ENCODE measurements at regions not wholly inside any gene's neighbourhood (a gene's known extent, or its start where the extent isn't known, plus 50 kb on each side); places are given as distances from the start of the nearest gene placed in this dataset.
A peak's percentile ranks its signal among the peaks of the same experiment; 100 is the strongest.

- Histone ChIP-seq H3K36me3 (no peaks in the 10 kb centered on the region), H3K9me3 (peaks cover 0 to 3% (median 0%) of the 10 kb centered on the region in 4 donors), H3K27me3 (no peaks in the 10 kb centered on the region), H3K4me3 (no peak overlapping the region), H3K27ac (peak overlapping the region in 1 of 4 donors; percentile 80), H3K4me1 (no peaks in the 10 kb centered on the region)
- WGBS, 2 donors, result 98% methylated on average over 1 of the region's 1 CpG
- intact Hi-C loops (cut with DNase I), result no loop called here
- TF ChIP-seq EP300 (IDR thresholded peaks at IDR 0.05), result no peak
- no peak for TF ChIP-seq POLR2A (IDR thresholded peaks at IDR 0.05)
- TF ChIP-seq POLR2AphosphoS5 (IDR thresholded peaks at IDR 0.05), result no peak
- TF ChIP-seq CTCF (IDR thresholded peaks at IDR 0.05), result no peak
- no peak for DNase-seq
These were observed 168.5 kb downstream of the CAPZA3 start for GRCh38 chr12:18906395-18906794.

- H3K27ac ChIP-seq, result peak overlapping the region in 2 of 4 donors; percentile 25 to 80
- no peaks in the 10 kb centered on the region for H3K27me3 ChIP-seq
- H3K4me3 ChIP-seq, result no peak overlapping the region
- DNase-seq, result no peak
- TF ChIP-seq POLR2AphosphoS5 (IDR thresholded peaks at IDR 0.05), result no peak
- TF ChIP-seq POLR2A (IDR thresholded peaks at IDR 0.05), result no peak
- TF ChIP-seq EP300 (IDR thresholded peaks at IDR 0.05), result no peak
- TF ChIP-seq CTCF (IDR thresholded peaks at IDR 0.05), result no peak
- WGBS, 2 donors, result 92 to 93% methylated on average over 5 of the region's 5 CpGs
- H3K4me1 ChIP-seq, result no peaks in the 10 kb centered on the region
- peaks cover 0 to 3% (median 0%) of the 10 kb centered on the region in 4 donors for H3K9me3 ChIP-seq
- intact Hi-C loops (cut with DNase I), result no loop called here
- no peaks in the 10 kb centered on the region for H3K36me3 ChIP-seq
These were observed 169.2 kb downstream of the CAPZA3 start for GRCh38 chr12:18907127-18907526.

GRCh38 chr12:18907728-18908127, 169.8 kb downstream of the CAPZA3 start:
- no peak for TF ChIP-seq CTCF (IDR thresholded peaks at IDR 0.05)
- TF ChIP-seq EP300 (IDR thresholded peaks at IDR 0.05), result no peak
- no peak for TF ChIP-seq POLR2A (IDR thresholded peaks at IDR 0.05)
- peak in 1 of 4 donors; percentile 17 for TF ChIP-seq POLR2AphosphoS5 (IDR thresholded peaks at IDR 0.05)
- no peaks in the 10 kb centered on the region for H3K36me3 ChIP-seq
- H3K9me3 ChIP-seq, result peaks cover 0 to 5% (median 0%) of the 10 kb centered on the region in 4 donors
- no peak for DNase-seq
- intact Hi-C loops (cut with DNase I), result no loop called here
- H3K27me3 ChIP-seq, result no peaks in the 10 kb centered on the region
- no peak overlapping the region for H3K4me3 ChIP-seq
- H3K27ac ChIP-seq, result peak overlapping the region in 2 of 4 donors; percentile 52 to 80
- no peaks in the 10 kb centered on the region for H3K4me1 ChIP-seq
- 87% methylated on average over 7 of the region's 7 CpGs for WGBS, 2 donors

GRCh38 chr12:18908191-18908590, 170.3 kb downstream of the CAPZA3 start:
- H3K27me3 ChIP-seq, result no peaks in the 10 kb centered on the region
- H3K9me3 ChIP-seq, result peaks cover 0 to 5% (median 0%) of the 10 kb centered on the region in 4 donors
- H3K4me3 ChIP-seq, result no peak overlapping the region
- TF ChIP-seq CTCF (IDR thresholded peaks at IDR 0.05) (no peak), POLR2AphosphoS5 (IDR thresholded peaks at IDR 0.05) (no peak), EP300 (IDR thresholded peaks at IDR 0.05) (no peak), POLR2A (IDR thresholded peaks at IDR 0.05) (no peak)
- H3K36me3 ChIP-seq, result no peaks in the 10 kb centered on the region
- 85 to 89% methylated on average over 4 of the region's 4 CpGs for WGBS, 2 donors
- no peaks in the 10 kb centered on the region for H3K4me1 ChIP-seq
- peak overlapping the region in 2 of 4 donors; percentile 52 to 80 for H3K27ac ChIP-seq
- intact Hi-C loops (cut with DNase I), result no loop called here
- DNase-seq, result peak; percentile 61

GRCh38 chr12:18919871-18920511, 182.1 kb downstream of the CAPZA3 start:
- no peak for DNase-seq
- intact Hi-C loops (cut with DNase I), result no loop called here

More at GRCh38 chr12:18919871-18920511, 182.1 kb downstream of the CAPZA3 start:
- Histone ChIP-seq H3K27ac (no peak overlapping the region), H3K9me3 (no peaks in the 10 kb centered on the region), H3K4me1 (no peaks in the 10 kb centered on the region), H3K27me3 (no peaks in the 10 kb centered on the region), H3K4me3 (no peak overlapping the region), H3K36me3 (no peaks in the 10 kb centered on the region)
- TF ChIP-seq POLR2A (IDR thresholded peaks at IDR 0.05) (no peak), CTCF (IDR thresholded peaks at IDR 0.05) (no peak), EP300 (IDR thresholded peaks at IDR 0.05) (no peak), POLR2AphosphoS5 (IDR thresholded peaks at IDR 0.05) (no peak)
- WGBS, 2 donors, result 22 to 70% methylated on average over 1 of the region's 1 CpG

Measured in sigmoid colon (tissue), 6 donors.